Astrocyte of the spinal cord (primary cell): ENCODE measurements at regions not wholly inside any gene's neighbourhood (a gene's known extent, or its start where the extent isn't known, plus 50 kb on each side); places are given as distances from the start of the nearest gene placed in this dataset.

Experiments used
- DNase-seq: peaks from one replicate; pipeline ENCODE4 v3.0.0; 2011; ENCODE audit warnings: low read depth, low spot score
- H3K4me3 ChIP-seq: 2 replicates; pipeline ENCODE4 v1.5.1; 2011; ENCODE audit warnings: low read depth, mild to moderate bottlenecking, low read length, moderate library complexity
- CTCF ChIP-seq: IDR thresholded peaks from 2 replicates; pipeline ENCODE4 v1.5.1; 2012; ENCODE audit warnings: low read depth, mild to moderate bottlenecking, low read length, inconsistent platforms
- in situ Hi-C: cut with HindIII; loops from 2 replicates; pipeline ENCODE4 v1.10.0; 2017; ENCODE audit warnings: low sequenced_read_pairs

DNA sequence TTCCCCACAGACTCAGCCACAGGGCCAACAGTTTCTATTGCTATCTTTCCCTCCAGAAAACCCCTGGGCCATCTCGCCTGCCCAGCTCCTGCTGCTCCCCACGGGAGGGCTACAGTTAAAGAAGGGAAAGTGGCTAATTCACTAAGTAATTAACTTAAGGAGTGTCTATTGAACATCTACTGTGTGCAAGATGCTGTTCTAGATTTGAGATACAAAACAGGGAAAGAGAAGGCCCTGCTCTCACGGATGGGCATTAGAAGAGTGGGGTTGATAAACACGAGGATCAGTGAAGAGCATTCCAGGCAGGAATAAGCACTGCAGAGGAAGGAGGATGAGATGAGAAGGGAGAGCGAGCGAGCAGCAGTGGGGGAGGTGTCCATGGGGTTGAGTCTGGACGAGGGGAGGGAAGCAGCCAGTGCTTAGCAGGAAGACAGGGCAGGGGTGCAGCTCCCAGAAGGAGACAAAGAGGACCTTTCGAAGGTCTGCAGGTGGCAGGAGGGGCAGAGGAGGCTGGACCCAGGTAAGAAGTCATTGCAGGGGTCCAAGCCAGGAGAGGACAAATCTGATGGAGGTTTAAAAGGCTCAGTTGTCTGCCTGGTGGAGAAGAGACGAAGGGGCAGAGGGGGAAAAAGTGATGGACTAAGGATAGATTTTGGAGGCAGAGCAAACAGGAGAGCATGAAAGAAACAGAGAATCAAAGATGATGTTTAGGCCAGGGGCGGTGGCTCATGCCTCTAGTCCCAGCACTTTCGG is 64.7 kb downstream of the KLF15 start:
- DNase-seq: no peak
- H3K4me3 ChIP-seq: no peak overlapping the region
- in situ Hi-C loops: no loop called here
- no peak for TF ChIP-seq CTCF

DNA sequence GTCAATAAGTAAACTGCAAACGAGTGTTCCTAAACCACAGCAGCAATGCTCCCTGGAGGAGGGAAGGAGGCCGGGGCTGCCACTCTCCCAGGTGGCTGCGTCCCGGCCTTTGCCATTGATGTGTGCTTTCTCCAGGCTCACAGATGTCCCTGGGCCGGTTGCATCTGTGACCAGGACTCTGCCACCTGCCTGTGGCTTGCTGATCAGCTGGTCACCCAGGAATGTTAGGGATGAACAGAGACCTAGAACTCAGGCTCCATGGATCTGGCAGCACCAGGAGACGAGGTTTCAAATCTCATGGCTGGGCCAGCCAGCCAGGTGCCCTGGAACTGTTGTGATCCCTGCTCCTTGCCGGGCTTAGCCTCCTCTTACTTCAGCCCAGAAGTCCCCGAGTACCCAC is 65.7 kb downstream of the KLF15 start:
- no peak for TF ChIP-seq CTCF
- in situ Hi-C loops: no loop called here
- H3K4me3 ChIP-seq: no peak overlapping the region
- DNase-seq: no peak

GRCh38 chr3:126291061-126291460 is 66.1 kb downstream of the KLF15 start:
- no peak for DNase-seq
- H3K4me3 ChIP-seq: no peak overlapping the region
- no peak for TF ChIP-seq CTCF
- in situ Hi-C loops: no loop called here

GRCh38 chr3:126290325-126290724 is 66.9 kb downstream of the KLF15 start:
- H3K4me3 ChIP-seq: no peak overlapping the region
- no peak for DNase-seq
- no peak for TF ChIP-seq CTCF
- in situ Hi-C loops: no loop called here

DNA sequence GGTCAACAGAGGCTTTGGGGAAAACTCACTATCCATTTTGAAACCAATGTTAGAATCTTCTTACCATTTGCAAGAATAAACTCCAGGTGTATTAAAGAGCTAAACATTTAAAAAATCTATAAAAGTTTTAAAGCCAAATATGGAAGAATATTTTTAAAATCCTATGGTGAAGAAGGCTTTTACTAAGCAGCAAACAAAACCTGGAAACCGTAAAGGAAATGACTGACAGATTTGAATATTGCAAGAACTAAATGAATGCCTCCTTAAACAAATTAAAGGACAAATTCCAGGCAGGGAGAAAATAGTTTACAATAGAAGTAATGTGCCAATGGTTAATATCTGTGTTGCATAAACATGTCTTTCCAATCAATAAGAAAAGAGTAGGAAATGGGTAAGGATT is 68.1 kb downstream of the KLF15 start:
- no peak for DNase-seq
- no peak overlapping the region for H3K4me3 ChIP-seq
- no peak for TF ChIP-seq CTCF
- in situ Hi-C loops: no loop called here

DNA sequence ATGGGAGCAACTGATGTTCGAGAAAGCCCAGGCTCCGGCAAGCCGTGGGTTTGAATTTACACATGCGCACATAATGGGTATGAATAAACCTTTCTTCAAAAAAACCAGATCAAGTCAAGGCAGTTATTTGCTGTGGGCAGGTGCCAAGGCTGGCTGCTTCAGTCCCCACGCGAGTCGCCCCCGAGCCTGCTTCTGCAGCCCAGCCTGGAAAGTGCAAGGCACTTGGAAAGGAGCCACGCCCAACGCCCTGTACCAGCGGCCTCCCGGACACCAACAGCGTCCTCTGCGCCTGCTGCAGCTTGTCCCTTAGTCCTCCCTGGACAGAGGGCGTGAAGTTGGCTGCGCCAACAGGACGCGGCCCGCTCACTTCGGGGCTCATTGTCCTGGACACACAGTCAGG is 68.9 kb downstream of the KLF15 start:
- in situ Hi-C loops: no loop called here
- no peak for TF ChIP-seq CTCF
- no peak for DNase-seq
- no peak overlapping the region for H3K4me3 ChIP-seq
